NT2/D1 (cell line): ENCODE measurements at regions not wholly inside any gene's neighbourhood (a gene's known extent, or its start where the extent isn't known, plus 50 kb on each side); places are given as distances from the start of the nearest gene placed in this dataset.

Experiments used
- YY1 ChIP-seq: IDR thresholded peaks from 2 replicates; pipeline ENCODE4 v1.6.1; 2011; ENCODE audit not compliant: insufficient read length, insufficient read depth
- ZNF274 ChIP-seq: IDR thresholded peaks from 2 replicates; pipeline ENCODE4 v1.6.1; 2011; ENCODE audit warnings: mild to moderate bottlenecking, low read depth, low read length

DNA sequence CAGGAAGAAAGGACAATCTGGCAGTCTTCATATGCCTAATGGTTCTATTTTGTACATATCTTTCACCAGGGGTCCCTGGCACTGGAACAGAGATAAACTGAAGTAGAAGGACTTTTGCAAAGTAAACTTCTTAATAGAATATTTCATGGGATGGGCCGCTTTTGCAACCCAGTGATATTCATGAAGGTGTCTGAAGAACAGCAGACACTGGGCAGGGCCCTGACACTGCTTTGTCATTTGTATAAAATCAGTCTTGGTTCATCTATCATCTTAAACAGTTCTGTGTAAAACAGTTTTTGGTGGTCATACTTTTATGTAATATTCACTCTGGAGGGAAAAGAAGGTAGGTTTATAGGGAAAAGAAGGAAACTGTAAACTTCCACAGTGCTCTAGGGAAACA lies 66.4 kb downstream of the TMEM200C start:
- TF ChIP-seq YY1 (no peak), ZNF274 (no peak)
